ENCODE measurements at regions not wholly inside any gene's neighbourhood (a gene's known extent, or its start where the extent isn't known, plus 50 kb on each side); places are given as distances from the start of the nearest gene placed in this dataset.
"Not testable (repeated sequence)": the region's sequence is repeated elsewhere in the genome, so short reads cannot be mapped to it uniquely, and the experiment has no call there.

DNA sequence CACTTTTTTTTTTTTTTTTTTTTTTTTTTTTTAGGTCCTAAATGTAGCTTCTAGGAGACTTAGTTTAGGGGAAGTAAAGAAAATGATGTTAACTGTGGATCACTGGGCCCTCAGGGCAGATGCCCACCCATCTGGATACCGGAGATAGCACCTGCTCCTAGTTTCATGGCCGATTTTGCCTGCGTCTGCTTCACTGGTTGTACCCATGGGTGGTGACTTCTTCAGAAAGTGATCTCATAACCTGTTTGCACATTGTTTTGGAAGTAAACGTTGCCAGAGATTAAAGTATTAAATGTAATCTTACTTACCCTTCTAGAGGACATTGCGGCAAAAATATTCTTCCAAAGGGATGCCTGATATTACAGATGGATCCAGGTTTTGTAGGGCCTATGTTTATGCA lies 79.8 kb upstream of the SGK1 start:
- TF ChIP-seq, protein P1, sequence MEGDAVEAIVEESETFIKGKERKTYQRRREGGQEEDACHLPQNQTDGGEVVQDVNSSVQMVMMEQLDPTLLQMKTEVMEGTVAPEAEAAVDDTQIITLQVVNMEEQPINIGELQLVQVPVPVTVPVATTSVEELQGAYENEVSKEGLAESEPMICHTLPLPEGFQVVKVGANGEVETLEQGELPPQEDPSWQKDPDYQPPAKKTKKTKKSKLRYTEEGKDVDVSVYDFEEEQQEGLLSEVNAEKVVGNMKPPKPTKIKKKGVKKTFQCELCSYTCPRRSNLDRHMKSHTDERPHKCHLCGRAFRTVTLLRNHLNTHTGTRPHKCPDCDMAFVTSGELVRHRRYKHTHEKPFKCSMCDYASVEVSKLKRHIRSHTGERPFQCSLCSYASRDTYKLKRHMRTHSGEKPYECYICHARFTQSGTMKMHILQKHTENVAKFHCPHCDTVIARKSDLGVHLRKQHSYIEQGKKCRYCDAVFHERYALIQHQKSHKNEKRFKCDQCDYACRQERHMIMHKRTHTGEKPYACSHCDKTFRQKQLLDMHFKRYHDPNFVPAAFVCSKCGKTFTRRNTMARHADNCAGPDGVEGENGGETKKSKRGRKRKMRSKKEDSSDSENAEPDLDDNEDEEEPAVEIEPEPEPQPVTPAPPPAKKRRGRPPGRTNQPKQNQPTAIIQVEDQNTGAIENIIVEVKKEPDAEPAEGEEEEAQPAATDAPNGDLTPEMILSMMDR (IDR thresholded peaks at IDR 0.05), result no peak
- ATAC-seq (ENCODE audit: low FRiP score), result no peak
- DNase-seq (ENCODE audit: low spot score), result no peak

- no peak for DNase-seq (ENCODE audit: low spot score)
- ATAC-seq (ENCODE audit: low FRiP score), result no peak
These were observed 77.0 kb upstream of the SGK1 start for GRCh38 chr6:134394905-134395304.

GRCh38 chr6:134394208-134394607 lies 76.3 kb upstream of the SGK1 start:
- DNase-seq (ENCODE audit: low spot score), result no peak
- ATAC-seq (ENCODE audit: low FRiP score), result no peak
- TF ChIP-seq, protein P1 (IDR thresholded peaks at IDR 0.05), result no peak

More at GRCh38 chr6:134394905-134395304, 77.0 kb upstream of the SGK1 start:
- TF ChIP-seq, protein P1 (IDR thresholded peaks at IDR 0.05), result no peak

DNA sequence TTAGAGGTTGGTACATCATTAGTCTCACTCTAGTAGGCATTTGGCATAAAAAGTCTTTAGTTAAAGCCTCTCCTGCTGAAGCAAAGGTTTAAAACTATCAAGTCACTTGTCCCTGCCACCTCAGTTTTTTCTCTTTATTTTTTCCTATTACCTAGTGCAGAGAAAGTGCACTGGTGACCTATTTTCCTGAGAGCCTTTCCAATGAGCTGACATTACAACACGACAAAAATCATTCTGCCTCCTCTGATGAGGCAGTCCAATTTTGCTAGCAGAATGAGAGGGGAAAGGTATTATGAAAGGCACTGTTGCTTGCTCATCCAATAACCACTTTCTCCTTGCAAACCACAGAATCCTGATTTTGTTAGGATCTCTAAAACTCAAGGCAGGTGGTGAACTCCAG lies 73.3 kb upstream of the SGK1 start:
- TF ChIP-seq, protein P1 (IDR thresholded peaks at IDR 0.05), result no peak
- no peak for DNase-seq (ENCODE audit: low spot score)
- ATAC-seq (ENCODE audit: low FRiP score), result no peak

- TF ChIP-seq, protein P1 (IDR thresholded peaks at IDR 0.05), result no peak
- ATAC-seq (ENCODE audit: low FRiP score), result no peak
- no peak for DNase-seq (ENCODE audit: low spot score)
These were observed 71.7 kb upstream of the SGK1 start for GRCh38 chr6:134389658-134390057.

DNA sequence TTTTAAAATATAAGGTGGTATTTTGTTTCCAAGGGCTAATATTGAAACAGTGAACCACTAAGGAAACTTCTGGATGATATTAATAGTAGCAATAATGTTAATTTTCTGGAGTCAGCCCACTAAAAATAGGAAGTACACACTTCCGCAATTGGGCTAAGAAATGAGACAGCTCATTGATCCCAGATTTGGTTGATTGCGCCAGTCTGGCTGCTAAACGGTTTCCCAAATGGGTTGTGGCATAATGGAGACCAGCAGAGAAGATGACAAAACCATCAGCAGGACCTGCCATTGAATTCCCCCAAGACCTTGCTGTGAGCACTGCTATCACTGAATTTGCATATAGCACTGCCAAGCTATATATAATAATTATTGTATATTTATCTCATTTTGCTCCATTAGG lies 71.2 kb upstream of the SGK1 start:
- ATAC-seq (ENCODE audit: low FRiP score), result no peak
- TF ChIP-seq, protein P1 (IDR thresholded peaks at IDR 0.05), result no peak

DNA sequence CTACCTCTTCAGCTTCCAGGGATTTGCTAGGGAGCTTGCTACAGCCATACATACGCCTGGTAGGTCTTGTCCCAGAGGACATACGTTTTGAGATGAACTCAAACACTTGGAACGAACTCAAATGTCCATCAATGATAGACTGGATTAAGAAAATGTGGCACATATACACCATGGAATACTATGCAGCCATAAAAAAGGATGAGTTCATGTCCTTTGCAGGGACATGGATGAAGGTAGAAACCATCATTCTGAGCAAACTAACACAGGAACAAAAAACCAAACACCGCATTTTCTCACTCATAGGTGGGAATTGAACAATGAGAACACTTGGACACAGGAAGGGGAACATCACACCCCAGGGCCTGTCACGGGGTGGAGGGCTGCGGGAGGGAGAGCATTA lies 68.6 kb upstream of the SGK1 start:
- not testable (repeated sequence) for ATAC-seq (ENCODE audit: low FRiP score); DNase-seq (ENCODE audit: low spot score)

More for the DNA sequence above, 71.2 kb upstream of the SGK1 start:
- DNase-seq (ENCODE audit: low spot score), result no peak

DNA sequence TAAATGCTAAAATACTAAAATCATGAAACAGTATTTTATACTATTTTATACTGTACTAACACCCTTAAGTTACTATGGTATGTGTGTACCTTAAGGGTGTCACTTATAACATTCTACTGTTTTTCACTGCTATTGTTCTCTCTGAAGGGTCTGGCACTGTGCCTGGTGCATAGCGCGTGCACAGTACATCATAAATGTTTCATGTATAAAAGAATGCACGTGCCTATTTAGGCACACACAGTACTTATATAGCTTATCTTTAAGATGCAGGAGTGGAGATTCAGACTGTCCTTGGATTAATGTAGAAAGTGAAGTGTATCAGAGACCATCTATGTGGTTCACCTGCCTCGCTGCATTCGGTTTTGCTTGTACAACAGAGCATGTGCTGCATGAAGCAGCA lies 64.0 kb upstream of the SGK1 start:
- TF ChIP-seq, protein P1 (IDR thresholded peaks at IDR 0.05), result no peak
- ATAC-seq (ENCODE audit: low FRiP score) (no peak), DNase-seq (ENCODE audit: low spot score) (no peak)
